SJSA1 (cell line): ENCODE measurements at regions not wholly inside any gene's neighbourhood (a gene's known extent, or its start where the extent isn't known, plus 50 kb on each side); places are given as distances from the start of the nearest gene placed in this dataset.
A peak's percentile ranks its signal among the peaks of the same experiment; 100 is the strongest.

Source experiments
- DNase-seq, 2 experiments: peaks; one replicate each; pipeline ENCODE4 v3.0.0-alpha.2; 2015 to 2020; ENCODE audit warnings: low spot score in 2 of 2, low read depth in 1 of 2
- H3K27ac ChIP-seq: fragments of 250-450 bp; sonication (Bioruptor Pico); 2 replicates; pipeline ENCODE4 v1.5.1; 2020; ENCODE audit warnings: mild to moderate bottlenecking, moderate library complexity
- H3K27me3 ChIP-seq: fragments of 250-450 bp; sonication (Bioruptor Pico); replicated peaks from 2 replicates; pipeline ENCODE4 v1.5.1; 2020; ENCODE audit warnings: mild to moderate bottlenecking, moderate library complexity
- H3K36me3 ChIP-seq: fragments of 250-450 bp; sonication (Bioruptor Pico); 2 replicates; pipeline ENCODE4 v1.5.1; 2020; ENCODE audit warnings: mild to moderate bottlenecking
- H3K4me1 ChIP-seq: fragments of 250-450 bp; sonication (Bioruptor Pico); replicated peaks from 2 replicates; pipeline ENCODE4 v1.6.1; 2021; ENCODE audit warnings: mild to moderate bottlenecking
- H3K4me3 ChIP-seq: fragments of 250-450 bp; sonication (Bioruptor Pico); 2 replicates; pipeline ENCODE4 v1.5.1; 2020; ENCODE audit warnings: mild to moderate bottlenecking
- H3K9me3 ChIP-seq: fragments of 250-450 bp; sonication (Bioruptor Pico); replicated peaks from 2 replicates; pipeline ENCODE4 v1.5.1; 2020; ENCODE audit warnings: mild to moderate bottlenecking

DNA sequence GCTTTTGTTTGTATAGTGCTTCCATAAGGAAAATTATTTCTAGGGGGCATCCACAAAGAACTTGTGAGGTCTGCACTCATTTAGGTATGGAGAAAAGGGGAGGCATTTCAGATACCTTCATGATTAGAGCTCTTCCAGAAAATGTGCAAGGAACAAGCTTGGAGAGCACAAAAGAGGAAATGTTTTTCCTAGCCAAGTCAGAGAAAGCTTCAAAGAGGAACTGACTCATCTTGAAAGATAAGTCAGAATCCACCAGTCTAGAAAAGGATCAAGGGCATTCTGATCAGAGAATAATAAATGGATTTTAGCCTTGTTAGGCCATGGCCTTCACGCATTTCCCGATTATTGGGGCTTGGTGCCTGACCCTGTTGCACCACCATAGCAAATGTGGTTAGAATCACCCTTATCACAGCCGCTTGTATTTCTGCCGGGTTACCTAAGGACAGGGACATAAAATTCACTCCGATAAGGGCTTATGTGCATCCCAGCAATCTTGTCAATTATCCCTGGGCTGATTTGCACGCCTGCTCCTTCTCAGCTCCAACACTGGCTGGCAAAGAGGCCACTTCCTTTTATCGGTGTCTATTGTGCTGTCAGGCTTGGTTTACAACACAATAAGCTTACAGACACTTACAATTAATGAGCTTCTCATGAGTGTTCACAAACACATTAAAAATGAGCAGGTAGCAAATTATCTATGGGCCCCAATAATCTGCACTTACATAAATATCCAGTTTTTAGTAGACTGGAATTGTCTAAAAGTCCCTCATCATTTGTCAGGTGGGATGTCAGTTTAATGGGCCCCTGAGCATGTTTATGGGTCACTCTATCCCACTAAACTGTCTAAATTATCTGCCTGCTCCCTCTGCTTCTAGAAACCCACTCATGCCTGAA is 613.5 kb downstream of the SOX6 start:
- Histone ChIP-seq H3K4me1 (peaks cover 24% of the 10 kb centered on the region), H3K9me3 (no peaks in the 10 kb centered on the region), H3K36me3 (no peaks in the 10 kb centered on the region), H3K27me3 (no peaks in the 10 kb centered on the region), H3K4me3 (no peak overlapping the region), H3K27ac (no peak overlapping the region; the same call in 1 of the 2 replicates)
- DNase-seq = no peak

DNA sequence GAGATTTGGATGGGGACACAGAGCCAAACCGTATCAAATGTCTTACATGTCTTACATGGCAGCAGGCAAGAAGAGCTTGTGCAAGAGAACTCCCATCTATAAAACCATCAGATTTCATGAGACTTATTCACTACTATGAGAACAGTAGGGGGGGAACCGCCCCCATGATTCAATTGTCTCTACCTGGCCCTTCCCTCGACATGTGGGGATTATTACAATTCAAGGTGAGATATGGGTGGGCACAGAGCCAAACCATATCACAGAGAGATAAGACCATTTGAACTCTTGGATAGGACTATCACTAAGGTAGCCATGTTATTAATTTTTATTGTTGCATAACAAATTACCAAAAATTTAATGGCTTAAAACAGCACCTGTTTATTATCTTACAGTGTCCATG is 611.7 kb downstream of the SOX6 start:
- no peak overlapping the region for H3K27ac ChIP-seq
- peaks cover 40% of the 10 kb centered on the region for H3K4me1 ChIP-seq
- no peak overlapping the region for H3K4me3 ChIP-seq
- no peak for DNase-seq
- H3K27me3 ChIP-seq = no peaks in the 10 kb centered on the region
- H3K9me3 ChIP-seq = no peaks in the 10 kb centered on the region
- H3K36me3 ChIP-seq = no peaks in the 10 kb centered on the region

DNA sequence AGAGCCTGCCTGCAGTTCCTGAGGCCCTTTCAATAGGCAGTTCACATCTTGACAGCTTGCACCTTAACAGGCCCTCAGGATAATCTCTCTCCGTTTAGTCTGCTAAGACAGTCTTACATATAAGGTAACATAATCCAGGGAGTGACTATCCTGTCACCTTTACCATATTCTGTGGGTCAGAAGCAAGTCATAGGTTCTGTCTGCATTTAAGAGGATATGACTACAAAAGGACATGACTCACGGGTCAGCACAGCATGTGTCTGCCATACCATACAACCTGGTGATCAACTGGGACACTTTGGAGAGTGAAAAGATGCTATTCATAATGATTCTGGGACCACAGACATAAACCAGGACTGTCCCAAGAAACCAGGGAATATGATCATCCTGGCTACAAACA is 611.1 kb downstream of the SOX6 start:
- no peak overlapping the region for H3K4me3 ChIP-seq
- no peaks in the 10 kb centered on the region for H3K9me3 ChIP-seq
- DNase-seq = no peak

DNA sequence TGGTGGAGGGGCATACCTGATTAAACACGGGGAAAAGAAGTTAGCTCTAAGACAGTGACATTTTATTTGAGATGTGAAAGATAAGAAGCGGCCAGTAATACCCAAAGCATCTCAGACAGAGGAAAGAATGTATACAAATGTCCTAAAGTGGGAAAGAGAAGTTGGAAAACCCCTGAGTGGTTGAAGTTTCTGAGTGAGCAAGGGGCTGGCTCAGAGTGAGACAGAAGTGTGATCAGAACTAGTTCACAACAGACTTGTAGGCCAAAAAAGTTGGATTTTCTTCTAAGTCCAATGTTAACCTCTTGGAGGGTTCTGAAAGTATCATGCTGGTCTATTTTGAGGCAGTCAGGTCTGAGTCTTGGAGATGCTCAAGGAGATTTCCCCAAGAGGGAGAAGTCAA is 608.7 kb downstream of the SOX6 start:
- Histone ChIP-seq H3K4me3 (no peak overlapping the region), H3K27ac (peak overlapping the region; percentile 44), H3K4me1 (peaks cover 42% of the 10 kb centered on the region), H3K27me3 (no peaks in the 10 kb centered on the region), H3K36me3 (no peaks in the 10 kb centered on the region), H3K9me3 (no peaks in the 10 kb centered on the region)
- DNase-seq = peak in 1 of 2 experiments; percentile 72

More for the DNA sequence above, 611.1 kb downstream of the SOX6 start:
- no peak overlapping the region for H3K27ac ChIP-seq
- H3K27me3 ChIP-seq = no peaks in the 10 kb centered on the region
- H3K4me1 ChIP-seq = peaks cover 40% of the 10 kb centered on the region
- no peaks in the 10 kb centered on the region for H3K36me3 ChIP-seq

DNA sequence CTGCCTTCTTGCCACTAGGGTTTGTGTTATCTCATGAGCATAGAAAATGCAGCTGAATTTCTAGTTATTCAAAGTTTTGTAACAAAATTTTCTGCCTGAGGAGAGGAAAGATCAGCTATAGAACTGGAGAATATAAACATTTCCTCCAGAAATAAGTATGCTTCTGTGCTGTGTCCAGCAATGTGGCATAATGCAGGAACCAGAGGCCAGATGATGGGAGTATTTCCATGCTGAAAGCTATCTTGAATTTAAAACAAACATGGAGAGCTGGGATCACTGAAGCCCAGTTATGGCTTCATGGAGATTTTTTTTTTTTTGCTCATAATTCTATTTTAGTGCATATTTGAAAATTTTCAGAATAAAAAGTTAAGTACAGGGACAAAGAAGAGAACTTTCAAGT is 608.2 kb downstream of the SOX6 start:
- peak overlapping the region; percentile 44 for H3K27ac ChIP-seq
- H3K4me1 ChIP-seq = peaks cover 39% of the 10 kb centered on the region
- no peaks in the 10 kb centered on the region for H3K36me3 ChIP-seq
- no peaks in the 10 kb centered on the region for H3K27me3 ChIP-seq
- no peak for DNase-seq
- no peak overlapping the region for H3K4me3 ChIP-seq
- no peaks in the 10 kb centered on the region for H3K9me3 ChIP-seq

DNA sequence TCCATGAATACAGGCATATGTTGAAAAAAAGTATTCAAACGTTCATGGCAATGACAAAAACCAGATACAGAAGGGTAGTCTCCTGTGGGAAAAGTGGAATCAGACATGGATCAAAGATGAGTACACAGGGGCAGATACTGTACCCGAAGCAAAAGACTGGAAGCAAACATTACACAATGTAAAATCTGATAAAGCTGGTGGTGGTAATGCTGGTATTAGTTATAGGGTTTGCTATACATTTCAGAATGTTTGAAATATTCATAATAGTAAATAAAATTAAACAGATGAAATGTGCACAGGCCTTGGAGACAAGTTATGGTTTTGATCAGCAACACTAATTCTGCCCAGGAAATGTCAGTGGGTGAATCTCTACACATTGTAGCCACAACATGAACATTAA is 607.6 kb downstream of the SOX6 start:
- no peaks in the 10 kb centered on the region for H3K27me3 ChIP-seq
- H3K4me1 ChIP-seq = peaks cover 39% of the 10 kb centered on the region
- no peaks in the 10 kb centered on the region for H3K36me3 ChIP-seq
- no peaks in the 10 kb centered on the region for H3K9me3 ChIP-seq
- H3K4me3 ChIP-seq = no peak overlapping the region
- no peak overlapping the region for H3K27ac ChIP-seq
- no peak for DNase-seq

DNA sequence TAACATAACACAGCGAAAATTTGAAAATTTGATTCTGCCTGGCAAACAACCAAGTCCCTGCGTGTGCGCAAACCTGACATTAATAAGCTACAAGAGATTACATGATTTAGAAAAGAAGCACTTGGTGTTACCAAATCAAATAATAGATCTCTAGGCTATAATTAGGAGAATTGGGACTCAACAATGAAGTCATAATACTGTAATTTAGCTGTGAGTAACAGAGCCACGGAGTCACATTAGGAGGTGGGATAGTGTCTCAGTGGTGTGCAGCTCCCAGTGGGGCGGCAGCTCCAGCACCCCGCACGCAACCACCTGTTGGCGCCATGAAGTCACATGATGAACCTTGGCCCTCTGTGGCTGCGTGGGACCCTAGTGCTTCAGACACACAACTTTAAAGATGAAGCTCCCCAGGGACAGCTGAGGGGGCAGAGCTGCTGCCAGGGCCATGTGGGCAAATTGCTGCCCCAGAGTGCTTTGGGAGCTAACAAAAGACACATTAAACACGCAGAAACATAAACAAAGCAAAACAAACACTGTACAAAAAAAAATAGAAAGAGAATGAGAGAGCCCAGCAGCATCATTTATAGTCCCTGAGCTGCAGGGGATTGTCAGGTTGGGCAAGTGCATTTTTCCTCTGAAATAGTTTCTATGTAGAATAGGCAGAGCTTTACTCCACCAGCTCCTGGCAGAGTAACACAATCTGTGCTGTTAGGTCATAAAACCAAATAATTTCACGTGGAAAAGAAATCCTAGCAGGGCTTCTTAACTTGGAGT is 605.6 kb downstream of the SOX6 start:
- Histone ChIP-seq H3K9me3 (no peaks in the 10 kb centered on the region), H3K36me3 (no peaks in the 10 kb centered on the region), H3K27me3 (no peaks in the 10 kb centered on the region), H3K4me1 (peaks cover 36% of the 10 kb centered on the region), H3K27ac (no peak overlapping the region), H3K4me3 (no peak overlapping the region)
- DNase-seq = peak in 1 of 2 experiments; percentile 34

DNA sequence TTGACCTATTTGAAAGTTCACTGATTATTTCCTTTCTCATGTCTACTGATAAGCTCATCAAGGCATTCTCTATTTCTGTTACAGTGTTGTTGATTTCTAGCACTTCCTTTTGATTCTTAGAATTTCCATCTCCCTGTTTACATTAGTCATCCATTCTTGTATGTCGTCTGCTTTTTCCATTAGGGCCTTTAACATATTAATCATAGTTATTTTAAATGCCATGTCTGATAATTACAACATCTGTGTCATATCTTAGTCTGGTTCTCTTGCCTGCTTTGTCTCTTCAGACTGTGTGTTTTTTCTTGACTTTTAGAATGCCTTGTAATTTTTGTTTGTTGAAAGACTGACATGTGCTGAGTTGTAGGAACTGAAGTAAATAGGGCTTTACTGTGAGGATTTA is 602.1 kb downstream of the SOX6 start:
- Histone ChIP-seq H3K4me3 (no peak overlapping the region), H3K36me3 (no peaks in the 10 kb centered on the region), H3K9me3 (no peaks in the 10 kb centered on the region), H3K27me3 (no peaks in the 10 kb centered on the region), H3K27ac (no peak overlapping the region), H3K4me1 (peaks cover 10% of the 10 kb centered on the region)
- no peak for DNase-seq

DNA sequence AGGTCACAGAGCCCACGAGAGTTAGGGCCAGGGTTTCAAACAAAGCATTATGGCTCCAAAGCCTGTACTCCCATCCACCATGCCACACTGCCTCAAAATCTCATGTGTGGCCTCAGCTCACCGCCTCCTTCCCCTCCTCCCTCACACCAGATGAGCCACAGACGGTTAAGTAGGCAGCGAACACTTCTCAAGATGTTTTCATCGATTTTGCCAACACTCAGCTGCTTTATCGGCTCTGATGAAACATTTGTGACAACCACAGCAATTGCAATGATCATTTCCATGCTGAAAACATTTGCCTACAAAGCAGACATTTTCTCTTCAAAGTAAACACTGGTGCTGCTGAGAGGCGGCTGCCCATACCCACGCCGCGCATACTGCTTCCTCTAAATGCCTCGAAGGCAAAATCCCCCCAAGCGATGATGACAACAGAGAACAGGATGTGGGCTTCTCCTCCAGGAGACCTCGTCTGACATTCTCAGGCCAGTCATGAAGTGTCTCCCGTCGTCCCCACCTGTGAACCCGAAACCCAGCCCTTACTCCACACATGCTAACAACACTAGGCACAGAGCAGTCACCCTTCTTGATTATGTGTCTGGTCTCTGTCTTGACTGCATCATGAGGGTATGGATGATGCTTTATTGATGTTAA is 599.2 kb downstream of the SOX6 start:
- Histone ChIP-seq H3K9me3 (no peaks in the 10 kb centered on the region), H3K27ac (no peak overlapping the region), H3K4me3 (no peak overlapping the region), H3K4me1 (no peaks in the 10 kb centered on the region), H3K36me3 (no peaks in the 10 kb centered on the region), H3K27me3 (no peaks in the 10 kb centered on the region)
- no peak for DNase-seq

DNA sequence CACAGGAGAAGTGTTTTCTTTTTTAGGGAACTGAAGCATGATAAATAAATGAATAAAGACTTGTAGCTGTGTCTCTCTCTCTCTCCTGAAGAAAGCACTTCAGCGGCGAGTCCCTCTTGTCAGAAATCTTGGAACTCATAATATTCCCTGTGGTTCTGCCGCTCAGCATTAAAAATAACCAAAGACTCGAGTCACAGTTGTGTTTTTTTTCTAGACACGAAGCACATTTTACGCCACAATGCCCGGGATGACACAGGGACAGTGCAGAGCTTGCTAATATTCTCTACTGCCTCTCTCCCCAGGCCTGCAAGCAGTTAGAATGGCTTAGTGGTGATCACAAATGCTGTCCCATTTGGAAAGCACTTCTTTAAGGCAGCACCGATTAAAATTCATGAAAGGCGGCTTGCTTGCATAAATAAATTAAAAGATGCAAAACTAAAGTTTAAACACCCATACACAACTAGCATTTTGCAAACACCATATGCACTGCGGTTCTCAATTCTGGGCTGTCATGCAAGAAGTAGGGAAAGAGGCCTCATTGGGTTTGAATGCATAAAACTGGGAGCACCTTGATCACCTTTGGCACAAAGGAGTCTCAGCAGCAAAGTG is 597.4 kb downstream of the SOX6 start:
- Histone ChIP-seq H3K27ac (no peak overlapping the region), H3K27me3 (no peaks in the 10 kb centered on the region), H3K36me3 (no peaks in the 10 kb centered on the region), H3K9me3 (0 out of 2 replicates have a peak, but pooled peaks cover 4% of the 10 kb centered on the region), H3K4me3 (no peak overlapping the region), H3K4me1 (no peaks in the 10 kb centered on the region)
- DNase-seq = no peak

DNA sequence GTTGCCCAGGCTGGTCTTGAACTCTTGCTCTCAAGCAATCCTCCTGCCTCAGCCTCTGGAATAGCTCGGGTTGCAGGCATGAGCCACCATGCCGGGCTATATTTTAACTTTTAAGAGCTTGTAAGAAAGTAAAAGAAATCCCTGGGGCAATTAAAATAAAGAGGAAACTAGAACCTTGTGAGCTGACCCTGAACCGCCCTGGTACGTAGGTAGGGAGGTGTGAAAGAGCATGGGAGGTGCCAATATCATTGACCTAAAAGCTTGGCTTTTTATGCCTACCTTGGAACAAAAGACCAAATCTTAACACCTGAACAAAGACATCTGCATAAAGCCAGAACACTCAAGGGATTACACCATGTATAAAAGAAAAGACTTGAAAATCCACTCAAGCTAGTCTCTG is 595.1 kb downstream of the SOX6 start:
- no peak overlapping the region for H3K27ac ChIP-seq
- H3K36me3 ChIP-seq = no peaks in the 10 kb centered on the region
- H3K4me1 ChIP-seq = no peaks in the 10 kb centered on the region
- DNase-seq = no peak
- no peaks in the 10 kb centered on the region for H3K27me3 ChIP-seq
- no peak overlapping the region for H3K4me3 ChIP-seq
- 0 out of 2 replicates have a peak, but pooled peaks cover 4% of the 10 kb centered on the region for H3K9me3 ChIP-seq

DNA sequence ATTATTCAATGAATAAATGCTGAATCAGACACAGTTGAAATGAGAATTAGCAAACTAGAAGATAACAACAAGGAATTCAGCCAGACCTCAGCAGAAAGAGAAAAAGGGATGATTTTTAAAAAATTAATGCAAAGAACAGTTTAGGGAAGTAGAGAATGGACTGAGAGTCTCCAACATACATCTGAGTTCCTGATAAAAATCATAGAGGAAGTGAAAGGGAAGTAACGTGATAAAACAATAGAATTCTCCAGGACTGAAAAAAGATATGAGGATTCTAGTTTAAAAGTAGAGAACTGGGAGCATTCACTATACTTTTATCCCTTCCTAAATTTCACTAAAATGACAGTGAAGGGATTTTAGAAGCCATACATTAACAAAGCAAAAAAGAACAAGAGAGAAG is 592.0 kb downstream of the SOX6 start:
- H3K9me3 ChIP-seq = 0 out of 2 replicates have a peak, but pooled peaks cover 4% of the 10 kb centered on the region
- no peak overlapping the region for H3K4me3 ChIP-seq
- no peaks in the 10 kb centered on the region for H3K4me1 ChIP-seq
- no peak overlapping the region for H3K27ac ChIP-seq
- no peaks in the 10 kb centered on the region for H3K27me3 ChIP-seq
- H3K36me3 ChIP-seq = no peaks in the 10 kb centered on the region
- no peak for DNase-seq

DNA sequence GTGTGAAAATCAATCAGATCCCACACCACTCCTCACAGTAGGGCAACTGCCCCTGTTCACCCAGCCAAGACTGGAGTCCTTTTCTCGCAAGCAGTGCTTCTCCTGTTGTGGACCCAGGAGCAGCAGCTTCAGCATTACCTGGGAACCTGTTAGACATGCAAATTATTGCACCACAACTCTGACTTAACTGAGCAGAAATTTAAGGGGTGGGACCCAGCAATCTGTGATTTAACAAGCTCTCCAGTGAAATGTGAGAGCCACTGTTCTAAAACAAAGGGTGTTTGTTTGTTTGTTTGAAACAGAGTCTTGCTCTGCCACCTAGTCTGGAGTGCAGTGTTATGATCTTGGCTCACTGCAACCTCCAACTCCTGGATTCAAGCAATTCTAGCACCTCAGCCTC is 591.4 kb downstream of the SOX6 start:
- Histone ChIP-seq H3K4me1 (no peaks in the 10 kb centered on the region), H3K36me3 (no peaks in the 10 kb centered on the region), H3K27ac (no peak overlapping the region), H3K27me3 (no peaks in the 10 kb centered on the region), H3K9me3 (0 out of 2 replicates have a peak, but pooled peaks cover 4% of the 10 kb centered on the region), H3K4me3 (no peak overlapping the region)
- no peak for DNase-seq
